ENCODE measurements at regions not wholly inside any gene's neighbourhood (a gene's known extent, or its start where the extent isn't known, plus 50 kb on each side); places are given as distances from the start of the nearest gene placed in this dataset.

GRCh38 chr5:174410716-174411478, 313.5 kb upstream of the MSX2 start:
- TF ChIP-seq, protein P1, sequence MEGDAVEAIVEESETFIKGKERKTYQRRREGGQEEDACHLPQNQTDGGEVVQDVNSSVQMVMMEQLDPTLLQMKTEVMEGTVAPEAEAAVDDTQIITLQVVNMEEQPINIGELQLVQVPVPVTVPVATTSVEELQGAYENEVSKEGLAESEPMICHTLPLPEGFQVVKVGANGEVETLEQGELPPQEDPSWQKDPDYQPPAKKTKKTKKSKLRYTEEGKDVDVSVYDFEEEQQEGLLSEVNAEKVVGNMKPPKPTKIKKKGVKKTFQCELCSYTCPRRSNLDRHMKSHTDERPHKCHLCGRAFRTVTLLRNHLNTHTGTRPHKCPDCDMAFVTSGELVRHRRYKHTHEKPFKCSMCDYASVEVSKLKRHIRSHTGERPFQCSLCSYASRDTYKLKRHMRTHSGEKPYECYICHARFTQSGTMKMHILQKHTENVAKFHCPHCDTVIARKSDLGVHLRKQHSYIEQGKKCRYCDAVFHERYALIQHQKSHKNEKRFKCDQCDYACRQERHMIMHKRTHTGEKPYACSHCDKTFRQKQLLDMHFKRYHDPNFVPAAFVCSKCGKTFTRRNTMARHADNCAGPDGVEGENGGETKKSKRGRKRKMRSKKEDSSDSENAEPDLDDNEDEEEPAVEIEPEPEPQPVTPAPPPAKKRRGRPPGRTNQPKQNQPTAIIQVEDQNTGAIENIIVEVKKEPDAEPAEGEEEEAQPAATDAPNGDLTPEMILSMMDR (IDR thresholded peaks at IDR 0.05) = no peak

GRCh38 chr5:174411479-174411819, 312.9 kb upstream of the MSX2 start:
- H3K27ac ChIP-seq = no peak overlapping the region
- no peaks in the 10 kb centered on the region for H3K9me3 ChIP-seq
- no peak overlapping the region for H3K4me3 ChIP-seq
- no peaks in the 10 kb centered on the region for H3K36me3 ChIP-seq
- TF ChIP-seq, protein P1 (IDR thresholded peaks at IDR 0.05) = no peak
- no peak for DNase-seq (ENCODE audit: low spot score)
- H3K4me1 ChIP-seq = no peaks in the 10 kb centered on the region
- H3K27me3 ChIP-seq = no peaks in the 10 kb centered on the region

More at GRCh38 chr5:174410716-174411478, 313.5 kb upstream of the MSX2 start:
- no peaks in the 10 kb centered on the region for H3K4me1 ChIP-seq
- no peaks in the 10 kb centered on the region for H3K36me3 ChIP-seq
- DNase-seq (ENCODE audit: low spot score) = no peak
- no peak overlapping the region for H3K27ac ChIP-seq
- no peaks in the 10 kb centered on the region for H3K27me3 ChIP-seq
- no peak overlapping the region for H3K4me3 ChIP-seq
- no peaks in the 10 kb centered on the region for H3K9me3 ChIP-seq

GRCh38 chr5:174412374-174412773, 312.0 kb upstream of the MSX2 start:
- Histone ChIP-seq H3K4me1 (no peaks in the 10 kb centered on the region), H3K9me3 (no peaks in the 10 kb centered on the region), H3K27me3 (no peaks in the 10 kb centered on the region), H3K36me3 (no peaks in the 10 kb centered on the region), H3K4me3 (no peak overlapping the region), H3K27ac (no peak overlapping the region)
- TF ChIP-seq, protein P1 (IDR thresholded peaks at IDR 0.05) = no peak
- DNase-seq (ENCODE audit: low spot score) = no peak

DNA sequence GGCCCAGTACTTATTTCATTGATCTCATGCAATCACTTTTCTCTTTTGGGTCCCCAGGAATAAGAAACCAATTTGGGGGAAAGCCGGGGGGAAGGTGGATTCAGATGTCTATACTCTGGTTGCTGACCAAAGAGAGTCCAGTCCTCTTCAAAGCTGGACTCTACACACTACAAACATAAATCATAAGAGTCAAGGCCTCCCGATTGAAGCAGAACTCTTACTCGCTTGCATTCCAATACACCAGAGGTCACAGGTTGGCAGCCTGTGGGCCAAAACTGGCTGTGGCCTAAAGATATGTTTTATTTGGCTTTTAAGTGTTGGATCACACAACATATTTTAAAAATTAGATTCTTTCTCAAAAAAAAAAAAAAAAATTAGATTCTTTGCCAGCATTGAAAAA, 311.4 kb upstream of the MSX2 start:
- DNase-seq (ENCODE audit: low spot score) = peak; percentile 36
- no peaks in the 10 kb centered on the region for H3K4me1 ChIP-seq
- H3K4me3 ChIP-seq = no peak overlapping the region
- TF ChIP-seq, protein P1 (IDR thresholded peaks at IDR 0.05) = no peak
- no peaks in the 10 kb centered on the region for H3K9me3 ChIP-seq
- H3K36me3 ChIP-seq = no peaks in the 10 kb centered on the region
- no peaks in the 10 kb centered on the region for H3K27me3 ChIP-seq
- H3K27ac ChIP-seq = no peak overlapping the region

GRCh38 chr5:174413567-174414314, 310.6 kb upstream of the MSX2 start:
- H3K27me3 ChIP-seq = no peaks in the 10 kb centered on the region
- no peaks in the 10 kb centered on the region for H3K4me1 ChIP-seq
- H3K36me3 ChIP-seq = no peaks in the 10 kb centered on the region
- TF ChIP-seq, protein P1 (IDR thresholded peaks at IDR 0.05) = no peak
- no peaks in the 10 kb centered on the region for H3K9me3 ChIP-seq
- no peak for DNase-seq (ENCODE audit: low spot score)
- H3K27ac ChIP-seq = no peak overlapping the region
- no peak overlapping the region for H3K4me3 ChIP-seq
